Thyroid gland (tissue), 4 donors: ENCODE measurements at regions not wholly inside any gene's neighbourhood (a gene's known extent, or its start where the extent isn't known, plus 50 kb on each side); places are given as distances from the start of the nearest gene placed in this dataset.

Experiments used
- CTCF ChIP-seq, 6 experiments: fragments of 200-600 bp in 3 of 6; fragments of 450-650 bp in 3 of 6; sonication (generic) in 3 of 6; IDR thresholded peaks; one replicate each; pipeline ENCODE4 v1.5.1; 2016 to 2019; ENCODE audit warnings: antibody characterized with exemption in 6 of 6, mild to moderate bottlenecking in 2 of 6, inconsistent platforms in 1 of 6, moderate library complexity in 1 of 6
- POLR2A ChIP-seq, 2 donors: fragments of 450-650 bp; IDR thresholded peaks; one replicate each; pipeline ENCODE4 v1.6.1; 2017; ENCODE audit warnings: antibody characterized with exemption in 2 of 2, mild to moderate bottlenecking in 2 of 2, moderate library complexity in 1 of 2

GRCh38 chr5:162657076-162657475, 589.5 kb downstream of the GABRG2 start:
- TF ChIP-seq CTCF (IDR thresholded peaks at IDR 0.05) (no peak), POLR2A (IDR thresholded peaks at IDR 0.05) (no peak)
